Fibroblast of pulmonary artery (primary cell): ENCODE measurements at regions not wholly inside any gene's neighbourhood (a gene's known extent, or its start where the extent isn't known, plus 50 kb on each side); places are given as distances from the start of the nearest gene placed in this dataset.
A peak's percentile ranks its signal among the peaks of the same experiment; 100 is the strongest.

Experiments
- DNase-seq: peaks from one replicate; pipeline ENCODE4 v3.0.0-alpha.2; 2010; ENCODE audit warnings: low read depth
- H3K4me3 ChIP-seq: replicated peaks from 2 replicates; pipeline ENCODE4 v1.5.1; 2011; ENCODE audit warnings: low read depth, mild to moderate bottlenecking, control low read depth, low read length, moderate library complexity
- CTCF ChIP-seq: IDR thresholded peaks from 2 replicates; pipeline ENCODE4 v1.5.1; 2011; ENCODE audit warnings: mild to moderate bottlenecking, control low read depth, low read length, inconsistent platforms; ENCODE audit errors: missing control alignments

GRCh38 chr1:222126052-222126451, 384.2 kb upstream of the DUSP10 start:
- no peak for TF ChIP-seq CTCF
- no peak overlapping the region for H3K4me3 ChIP-seq
- no peak for DNase-seq

- no peak for DNase-seq
- peak; percentile 17 for TF ChIP-seq CTCF
- no peak overlapping the region for H3K4me3 ChIP-seq
These were observed 382.7 kb upstream of the DUSP10 start for GRCh38 chr1:222124602-222125001.

- no peak for TF ChIP-seq CTCF
- DNase-seq: no peak
- no peak overlapping the region for H3K4me3 ChIP-seq
These were observed 381.2 kb upstream of the DUSP10 start for GRCh38 chr1:222123111-222123510.

GRCh38 chr1:222117809-222118208, 375.9 kb upstream of the DUSP10 start:
- DNase-seq: no peak
- no peak for TF ChIP-seq CTCF
- H3K4me3 ChIP-seq: no peak overlapping the region

- no peak overlapping the region for H3K4me3 ChIP-seq
- no peak for TF ChIP-seq CTCF
- no peak for DNase-seq
These were observed 372.8 kb upstream of the DUSP10 start for GRCh38 chr1:222114536-222115156.

- TF ChIP-seq CTCF: no peak
- DNase-seq: peak; percentile 6
These were observed 367.9 kb upstream of the DUSP10 start for GRCh38 chr1:222109836-222110235.

GRCh38 chr1:222107975-222108374, 366.1 kb upstream of the DUSP10 start:
- no peak for DNase-seq
- H3K4me3 ChIP-seq: no peak overlapping the region
- no peak for TF ChIP-seq CTCF

More at GRCh38 chr1:222109836-222110235, 367.9 kb upstream of the DUSP10 start:
- no peak overlapping the region for H3K4me3 ChIP-seq
